ENCODE measurements at regions not wholly inside any gene's neighbourhood (a gene's known extent, or its start where the extent isn't known, plus 50 kb on each side); places are given as distances from the start of the nearest gene placed in this dataset.

DNA sequence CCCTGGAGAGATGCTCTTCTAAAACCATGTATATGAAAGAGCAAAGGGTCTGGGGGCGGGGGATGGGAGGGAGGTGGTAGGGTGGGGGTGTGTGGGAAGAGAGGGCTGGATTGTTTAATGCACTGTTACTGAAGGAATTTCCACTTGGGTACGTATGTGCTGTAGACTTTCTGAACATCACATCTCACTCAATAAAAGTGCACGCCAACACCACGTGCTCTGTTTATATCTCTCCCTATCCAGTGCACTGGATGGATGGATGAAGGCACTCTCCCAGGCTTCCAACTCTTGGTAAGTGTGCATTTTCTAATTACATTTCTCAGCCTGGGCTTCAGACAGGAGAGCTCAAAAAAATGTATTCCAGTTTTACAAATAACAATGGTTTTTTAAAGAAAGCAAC is 184.3 kb upstream of the SIX2 start:
- TF ChIP-seq, protein P1, sequence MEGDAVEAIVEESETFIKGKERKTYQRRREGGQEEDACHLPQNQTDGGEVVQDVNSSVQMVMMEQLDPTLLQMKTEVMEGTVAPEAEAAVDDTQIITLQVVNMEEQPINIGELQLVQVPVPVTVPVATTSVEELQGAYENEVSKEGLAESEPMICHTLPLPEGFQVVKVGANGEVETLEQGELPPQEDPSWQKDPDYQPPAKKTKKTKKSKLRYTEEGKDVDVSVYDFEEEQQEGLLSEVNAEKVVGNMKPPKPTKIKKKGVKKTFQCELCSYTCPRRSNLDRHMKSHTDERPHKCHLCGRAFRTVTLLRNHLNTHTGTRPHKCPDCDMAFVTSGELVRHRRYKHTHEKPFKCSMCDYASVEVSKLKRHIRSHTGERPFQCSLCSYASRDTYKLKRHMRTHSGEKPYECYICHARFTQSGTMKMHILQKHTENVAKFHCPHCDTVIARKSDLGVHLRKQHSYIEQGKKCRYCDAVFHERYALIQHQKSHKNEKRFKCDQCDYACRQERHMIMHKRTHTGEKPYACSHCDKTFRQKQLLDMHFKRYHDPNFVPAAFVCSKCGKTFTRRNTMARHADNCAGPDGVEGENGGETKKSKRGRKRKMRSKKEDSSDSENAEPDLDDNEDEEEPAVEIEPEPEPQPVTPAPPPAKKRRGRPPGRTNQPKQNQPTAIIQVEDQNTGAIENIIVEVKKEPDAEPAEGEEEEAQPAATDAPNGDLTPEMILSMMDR (IDR thresholded peaks at IDR 0.05; ENCODE audit: low read length) = no peak
- no peak for TF ChIP-seq EZH2 (IDR thresholded peaks at IDR 0.05; ENCODE audit: borderline replicate concordance, low read length)

All from OCI-LY1 (cell line).